NCI-H2107 (cell line): ENCODE measurements at regions not wholly inside any gene's neighbourhood (a gene's known extent, or its start where the extent isn't known, plus 50 kb on each side); places are given as distances from the start of the nearest gene placed in this dataset.
"Not testable (repeated sequence)": the region's sequence is repeated elsewhere in the genome, so short reads cannot be mapped to it uniquely, and the experiment has no call there.

ENCODE experiments used
- DNase-seq: peaks from one replicate; lab custom pipeline; 2025; lab: John Stamatoyannopoulos, UW

DNA sequence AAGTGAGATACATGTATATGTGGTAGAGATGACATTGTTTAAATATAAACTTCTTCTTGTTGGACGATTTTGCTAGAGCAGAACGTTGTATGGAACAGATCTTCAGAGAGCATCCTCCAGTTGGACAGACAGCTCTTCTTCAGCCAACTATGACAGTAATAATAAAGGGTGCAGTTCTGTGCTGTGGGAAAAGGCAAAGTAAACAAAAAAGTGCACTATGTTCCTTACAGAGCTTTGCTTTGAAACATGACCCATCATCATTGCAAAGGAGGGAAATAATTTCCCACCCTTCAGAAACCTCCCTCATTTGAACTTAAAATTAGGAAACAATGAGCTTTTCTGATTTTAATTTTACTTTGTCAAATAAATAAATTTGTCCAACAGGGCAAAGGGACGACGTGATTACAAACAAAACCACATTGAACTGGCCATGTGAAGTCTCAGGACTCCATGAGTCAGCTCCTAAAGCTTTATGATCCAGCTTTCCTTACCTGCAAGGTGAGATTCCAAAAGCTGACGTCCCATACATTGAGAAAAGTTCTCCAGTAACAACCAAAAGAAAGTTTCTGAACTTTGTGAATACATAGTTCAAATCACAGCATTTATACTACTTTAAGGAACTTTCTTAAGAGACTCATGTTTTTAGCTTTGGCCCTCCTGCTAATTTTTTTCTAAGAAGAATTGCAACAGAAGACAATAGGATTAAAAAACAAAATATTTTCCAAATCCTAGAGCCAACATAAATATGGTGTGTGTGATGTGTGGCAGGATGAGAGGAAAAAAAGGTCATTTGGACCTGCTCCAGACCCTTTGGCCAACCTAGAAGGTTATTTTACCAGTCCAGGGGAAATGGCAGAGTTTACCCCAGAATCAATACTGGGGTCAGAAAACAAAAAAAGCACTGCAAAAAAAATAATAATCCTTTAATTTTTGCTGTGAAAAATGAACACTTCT, 565.4 kb upstream of the NRP1 start:
- DNase-seq: no peak

DNA sequence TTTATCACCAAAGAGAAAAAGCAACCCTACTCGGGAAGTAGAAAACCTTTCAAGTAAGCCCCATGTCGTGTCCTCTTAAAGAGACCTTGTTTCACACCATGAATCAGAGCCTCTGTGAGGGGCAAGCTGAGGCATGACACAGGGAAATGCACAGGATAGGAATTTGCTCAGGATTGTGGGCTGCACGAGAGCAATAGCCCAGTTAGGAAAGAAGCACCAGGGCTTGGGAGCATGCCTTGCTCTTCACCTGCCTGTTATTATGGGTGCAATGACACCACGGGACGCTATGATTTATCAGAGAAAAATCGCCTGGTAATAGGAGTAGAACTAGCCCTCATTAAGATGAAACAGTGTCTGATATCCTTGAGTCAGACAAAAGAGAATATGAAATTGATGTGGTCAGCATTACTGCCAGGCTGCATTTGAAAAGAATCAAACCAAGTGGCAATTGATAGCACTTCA, 562.9 kb upstream of the NRP1 start:
- DNase-seq: no peak

DNA sequence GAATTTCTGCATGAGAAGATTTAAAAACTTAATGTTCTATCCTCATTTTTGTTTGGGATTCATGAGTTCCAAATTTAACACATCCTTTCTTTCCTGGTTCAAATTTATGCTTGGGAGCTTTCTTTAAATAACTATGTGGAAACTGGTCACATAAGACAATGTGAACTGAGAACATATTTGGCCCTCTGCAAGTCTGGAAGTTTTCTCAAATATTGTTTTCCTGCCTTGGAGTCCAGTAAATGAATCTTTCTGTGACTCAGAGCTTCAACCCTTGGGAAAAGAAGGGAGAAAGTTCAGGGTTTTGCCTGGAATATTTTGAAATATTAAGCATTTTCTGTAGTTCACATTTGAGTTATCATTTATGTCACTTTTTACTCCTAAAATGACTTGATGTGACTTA, 559.0 kb upstream of the NRP1 start:
- no peak for DNase-seq

DNA sequence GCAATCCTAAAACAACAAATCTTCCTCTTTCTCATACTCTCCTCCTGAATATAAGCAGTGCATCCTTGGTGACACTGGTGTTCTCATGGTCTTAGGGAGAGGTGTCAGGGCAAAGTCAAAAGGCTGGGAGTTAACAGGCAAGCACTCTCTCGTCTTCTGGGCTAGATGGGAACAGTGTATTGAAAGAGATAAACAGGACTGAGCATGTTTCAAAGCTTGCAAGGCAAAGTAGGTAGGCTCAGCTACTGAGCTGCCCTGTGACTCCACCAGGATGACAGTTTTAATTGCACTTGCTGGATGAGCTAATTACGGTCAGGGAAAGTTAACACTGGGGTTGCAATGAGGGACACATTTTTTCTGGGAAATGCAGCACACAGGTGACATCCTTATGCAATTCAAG, 554.9 kb upstream of the NRP1 start:
- no peak for DNase-seq

DNA sequence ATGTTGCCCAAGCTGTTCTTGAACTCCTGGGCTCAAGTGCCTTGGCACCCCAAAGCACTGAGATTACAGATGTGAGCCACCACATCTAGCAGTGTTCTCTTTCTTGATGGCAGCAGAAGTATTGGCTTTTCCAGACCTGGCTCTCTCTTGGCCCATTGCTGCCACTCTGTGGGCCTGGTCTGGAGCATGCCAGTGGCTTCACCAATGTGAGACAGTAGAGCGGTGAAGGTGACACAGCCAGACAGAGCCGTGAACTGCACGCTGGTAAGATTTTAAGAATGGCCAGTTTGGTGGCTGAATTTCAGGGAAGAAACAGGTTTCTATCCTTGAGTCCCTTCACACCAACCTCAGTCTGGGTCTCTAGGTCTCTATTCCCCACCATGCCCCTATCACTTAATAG, 552.7 kb upstream of the NRP1 start:
- no peak for DNase-seq

DNA sequence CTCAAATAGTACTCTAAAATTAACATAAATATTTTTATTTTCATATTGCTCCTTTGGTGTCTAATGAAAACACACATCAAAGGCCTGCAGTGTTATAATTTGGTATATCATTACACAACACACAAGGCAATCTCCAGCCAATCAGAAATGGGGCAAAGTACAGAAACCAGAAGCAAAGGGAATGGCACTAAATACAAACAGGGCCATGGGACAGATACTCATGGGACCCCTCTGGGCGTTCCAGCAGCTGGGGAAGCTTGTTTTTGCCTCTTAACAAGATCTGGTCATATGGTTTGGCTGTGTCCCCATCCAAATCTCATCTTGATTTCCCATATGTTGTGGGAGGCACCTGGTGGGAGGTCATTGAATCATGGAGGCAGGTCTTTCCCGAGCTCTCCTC, 551.8 kb upstream of the NRP1 start:
- no peak for DNase-seq

DNA sequence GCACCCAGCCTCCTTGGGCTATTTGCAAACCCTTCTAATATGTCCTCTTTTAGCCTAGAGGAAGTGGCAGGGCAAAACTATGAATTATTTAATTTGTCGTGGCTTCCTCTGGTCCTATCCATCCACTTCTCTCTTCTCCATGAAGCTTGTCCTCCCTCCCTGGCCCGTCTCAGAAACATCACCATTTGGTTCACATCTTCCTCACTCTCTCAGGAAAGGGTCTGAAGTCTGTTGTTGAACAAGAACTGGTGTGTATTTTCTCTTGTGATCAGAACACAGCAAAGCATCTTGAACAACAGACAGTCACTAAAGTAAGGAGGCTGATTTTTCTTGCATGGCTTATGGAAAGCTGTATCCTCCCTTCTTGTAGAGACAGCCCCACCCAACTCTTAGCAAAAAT, 550.1 kb upstream of the NRP1 start:
- DNase-seq: no peak

DNA sequence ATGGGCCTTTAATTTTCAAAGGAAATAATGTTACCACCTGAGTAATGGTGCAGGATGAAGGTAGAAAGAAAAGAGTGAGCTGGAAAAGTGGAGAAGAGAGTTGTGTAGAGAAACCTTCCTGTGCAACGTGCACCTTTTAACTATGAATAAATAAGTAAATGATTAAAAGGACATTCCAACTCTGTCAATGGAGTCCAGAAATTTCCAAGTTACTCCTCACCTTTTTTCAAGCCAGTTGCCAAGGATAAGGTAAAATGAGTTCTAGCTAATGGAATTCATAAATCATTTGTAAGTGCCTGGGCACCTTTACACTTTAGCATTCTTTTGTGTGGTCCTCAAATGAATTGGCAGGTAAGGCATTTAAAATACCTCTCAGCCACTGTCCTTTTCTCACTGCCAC, 549.4 kb upstream of the NRP1 start:
- no peak for DNase-seq

DNA sequence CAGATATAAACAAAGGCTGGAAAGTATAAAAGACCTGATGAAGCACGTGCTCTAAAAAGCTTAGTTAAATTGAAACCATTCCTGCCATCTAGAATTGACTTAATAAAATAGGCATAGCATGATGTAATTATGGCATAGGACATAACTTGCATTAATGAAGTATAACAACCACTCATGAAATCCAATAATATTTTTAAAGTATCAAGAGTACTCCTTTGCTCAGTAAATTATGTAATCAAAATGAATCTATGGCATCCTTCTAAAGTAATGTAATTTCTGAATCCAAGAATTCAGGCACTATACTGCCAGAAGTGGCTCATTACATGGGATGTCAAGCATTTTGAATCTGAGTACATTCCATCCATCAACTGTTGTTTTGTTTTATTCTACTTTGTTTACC, 548.5 kb upstream of the NRP1 start:
- no peak for DNase-seq

DNA sequence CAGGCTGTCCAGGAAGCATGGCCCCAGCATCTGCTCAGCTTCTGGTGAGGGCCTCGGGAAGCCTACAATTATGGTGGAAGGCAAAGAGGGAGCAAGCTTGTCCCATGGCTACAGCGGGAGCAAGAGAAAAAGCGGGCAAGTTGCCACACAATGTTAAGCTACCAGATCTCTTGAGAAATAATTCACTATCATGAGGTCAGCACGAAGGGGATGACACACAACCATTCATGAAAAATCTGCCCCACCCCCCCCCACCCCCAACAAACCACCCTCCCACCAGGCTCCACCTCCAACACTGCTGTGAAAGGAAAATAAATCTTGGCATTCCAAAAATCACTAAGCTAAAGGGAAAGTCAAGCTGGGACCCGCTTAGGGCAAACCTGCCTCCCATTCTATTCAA, 545.8 kb upstream of the NRP1 start:
- no peak for DNase-seq

DNA sequence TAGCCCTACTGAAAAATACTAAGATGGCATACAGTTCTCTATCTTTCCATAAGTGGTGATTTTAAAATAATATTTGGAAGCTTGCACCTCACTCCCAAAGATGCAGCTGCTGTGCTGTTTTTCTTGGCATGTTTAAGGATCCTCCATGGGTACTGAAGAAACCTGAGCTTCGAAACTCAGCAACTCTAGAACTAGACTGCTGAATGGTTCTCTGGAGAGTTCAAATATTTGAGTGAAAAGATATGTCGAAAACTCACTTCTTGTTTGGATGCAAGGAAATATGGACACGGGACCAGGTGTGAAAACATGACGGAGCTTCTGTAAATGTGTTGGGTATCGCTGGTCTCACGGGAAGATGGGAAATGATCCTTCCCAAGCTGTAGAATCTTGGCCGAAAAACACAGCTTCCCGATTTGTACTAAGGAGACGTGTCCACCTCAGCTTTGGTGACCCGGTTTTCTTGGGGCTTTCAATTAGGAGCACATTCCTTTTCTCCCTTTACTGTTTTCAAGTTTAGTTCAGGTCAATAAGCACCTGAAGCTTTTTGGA, 543.8 kb upstream of the NRP1 start:
- DNase-seq: no peak

DNA sequence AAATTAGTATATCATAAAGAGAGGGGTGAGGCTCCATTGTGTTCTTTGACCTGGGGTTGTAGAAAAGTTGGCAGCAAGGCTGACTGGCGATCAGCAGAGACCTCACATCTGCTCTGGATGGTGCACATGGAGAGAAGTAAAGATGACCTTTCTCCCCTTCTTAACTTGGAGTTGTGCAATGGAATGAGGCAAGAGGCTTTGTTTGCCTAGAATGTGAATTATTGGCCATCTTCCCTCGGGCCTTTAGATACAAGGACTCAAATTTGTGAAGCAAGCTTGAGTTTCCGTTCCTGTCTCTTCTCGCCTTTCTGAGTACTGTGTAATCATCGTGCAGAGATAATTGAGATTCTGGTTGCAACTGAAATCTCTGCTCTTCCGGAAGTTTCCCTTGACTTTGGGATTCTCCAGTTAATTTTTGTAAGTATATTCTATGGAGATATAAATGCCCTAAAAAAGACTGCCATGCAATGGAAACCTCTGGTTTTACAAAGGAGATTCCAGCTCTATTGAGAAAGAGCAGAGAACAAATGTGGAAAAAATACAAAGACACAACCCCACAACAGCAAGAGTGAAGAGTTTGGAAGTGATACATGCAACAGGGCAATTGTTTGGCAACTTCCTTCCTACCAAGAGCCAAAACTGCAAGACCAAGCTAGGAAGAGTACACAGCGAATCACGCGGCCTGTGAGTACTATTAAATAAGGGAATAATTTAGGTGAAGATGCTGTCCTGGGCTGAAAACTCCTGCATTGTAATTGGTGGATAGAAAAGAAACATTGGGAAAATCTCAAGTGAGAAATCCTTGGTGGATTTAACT, 542.3 kb upstream of the NRP1 start:
- DNase-seq: no peak

DNA sequence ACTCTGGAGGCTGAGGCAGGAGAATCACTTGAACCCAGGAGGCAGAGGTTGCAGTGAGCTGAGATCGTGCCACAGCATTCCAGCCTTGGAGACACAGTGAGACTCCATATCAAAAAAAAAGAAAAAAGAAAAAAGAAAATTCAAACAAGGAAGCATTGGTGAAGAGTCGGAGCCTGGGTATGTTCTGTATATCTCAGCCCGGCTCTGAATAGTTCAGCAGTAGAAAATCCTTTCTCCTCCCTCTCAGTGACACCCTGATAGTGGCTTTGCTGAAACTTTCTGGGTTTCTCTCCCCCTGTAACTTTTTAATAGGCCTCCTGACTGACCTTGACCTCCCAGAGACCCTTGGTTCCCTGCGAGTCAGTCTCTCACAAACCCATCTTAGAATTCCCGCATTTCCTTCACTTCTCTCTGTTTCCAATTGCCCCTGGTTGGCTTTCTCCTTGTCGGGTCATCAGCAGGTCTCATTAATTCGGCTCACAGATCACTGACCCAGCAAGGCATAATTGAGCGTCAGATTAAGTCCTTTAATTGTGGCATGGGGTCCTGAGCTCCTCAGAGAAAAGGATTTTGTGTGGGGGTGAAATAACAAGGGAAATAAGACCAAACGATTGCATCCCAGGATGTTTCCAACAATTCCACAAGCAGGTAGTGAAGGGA, 541.6 kb upstream of the NRP1 start:
- DNase-seq: no peak

DNA sequence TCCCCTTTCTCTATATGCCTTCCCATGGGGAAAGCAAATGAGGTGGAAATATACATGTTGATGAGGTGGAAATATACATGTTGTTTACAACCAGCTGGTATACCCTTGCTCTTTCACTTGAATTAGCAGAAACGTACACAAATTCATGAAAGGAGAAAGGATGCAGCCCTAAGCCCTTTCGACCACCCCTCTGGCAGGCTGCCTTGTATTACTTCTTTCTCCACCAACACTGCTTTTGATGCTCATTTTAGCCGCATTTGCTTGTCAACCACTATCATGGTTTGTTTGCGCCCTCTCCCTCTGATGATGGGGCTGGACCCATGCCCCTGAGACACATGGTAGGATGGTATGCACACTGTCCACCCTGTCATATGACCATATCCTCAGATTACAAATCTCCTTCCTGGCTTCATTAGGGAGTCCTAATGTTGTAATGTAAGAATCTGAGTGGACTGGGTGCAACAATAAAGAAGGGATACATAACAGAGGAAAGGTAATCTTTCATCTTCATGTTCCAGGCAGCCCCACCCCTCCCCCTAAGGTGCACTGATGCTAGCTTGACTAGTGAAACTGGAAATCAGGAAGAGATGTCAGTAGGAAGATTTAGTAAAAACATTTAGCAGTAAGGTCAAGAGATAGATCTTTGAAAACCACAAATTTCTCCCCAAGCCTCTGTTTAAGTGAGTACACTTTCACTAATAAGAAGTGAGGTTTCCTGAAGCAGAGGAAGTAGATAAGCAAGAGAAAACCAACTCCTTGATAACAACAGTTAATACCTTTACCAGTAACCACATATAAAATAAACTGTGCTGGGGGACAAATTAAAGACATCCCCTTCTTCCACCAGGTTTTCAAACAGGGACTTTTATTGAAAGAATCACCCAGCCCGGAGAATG, 536.8 kb upstream of the NRP1 start:
- DNase-seq: no peak

DNA sequence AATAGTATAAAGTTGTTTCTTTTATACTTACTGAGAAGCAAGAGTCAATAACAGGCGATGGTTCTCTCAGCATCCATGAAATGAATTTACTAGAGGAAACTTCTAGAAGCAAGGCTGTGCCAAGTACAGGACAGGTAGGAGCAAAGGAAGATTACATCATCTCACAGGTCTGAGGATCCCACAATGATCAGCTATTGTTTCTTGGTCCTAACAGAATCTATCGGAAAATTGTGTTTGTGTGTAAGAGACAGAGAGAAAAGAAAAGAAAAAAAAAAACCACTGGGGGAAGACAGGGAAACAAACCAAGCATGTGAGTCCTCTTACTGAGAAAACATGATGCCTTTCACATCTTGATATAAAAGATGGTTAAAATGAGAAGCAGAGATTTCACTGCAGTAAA, 535.0 kb upstream of the NRP1 start:
- no peak for DNase-seq

DNA sequence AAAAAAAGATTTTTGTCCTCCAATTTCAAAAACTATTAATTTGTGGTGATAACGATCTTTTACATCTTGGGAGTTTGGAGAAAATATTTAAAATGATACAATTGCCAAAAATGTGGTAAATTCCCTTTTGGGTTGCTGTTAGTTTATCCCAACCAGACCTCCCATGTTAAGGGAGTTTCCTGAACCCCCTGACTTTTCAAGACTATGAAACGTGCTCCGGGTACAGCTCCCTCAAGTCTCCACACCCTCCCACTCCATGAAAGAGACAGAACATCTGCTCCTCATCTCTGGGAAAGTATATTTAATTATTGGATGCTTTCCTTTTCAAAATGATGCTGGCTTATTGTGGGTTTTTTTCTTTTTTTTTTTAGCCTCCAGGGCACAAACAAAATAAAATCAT, 534.6 kb upstream of the NRP1 start:
- no peak for DNase-seq

DNA sequence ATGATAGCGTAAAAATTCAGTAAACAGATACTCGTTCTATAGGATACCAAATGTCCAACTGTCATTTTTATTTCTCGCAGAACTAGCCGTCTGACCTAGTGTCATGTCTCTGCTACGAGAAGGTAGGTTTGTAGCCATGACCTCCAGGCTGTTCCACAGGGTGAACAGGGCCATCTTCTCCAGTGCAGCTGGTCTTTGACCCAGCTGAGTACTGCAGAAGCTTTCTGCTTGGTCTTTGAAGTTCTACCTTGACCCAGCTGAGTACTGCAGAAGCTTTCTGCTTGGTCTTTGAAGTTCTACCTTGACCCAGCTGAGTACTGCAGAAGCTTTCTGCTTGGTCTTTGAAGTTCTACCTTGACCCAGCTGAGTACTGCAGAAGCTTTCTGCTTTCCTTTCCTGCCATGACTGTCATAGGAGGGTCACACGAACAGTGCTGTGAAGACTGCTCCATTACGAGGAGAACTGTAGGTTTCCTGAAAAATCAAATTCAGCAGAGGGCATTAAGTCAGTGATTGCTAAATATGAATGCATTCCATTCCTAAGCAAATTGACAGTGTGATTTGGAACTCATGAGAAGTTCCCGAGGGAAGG, 532.8 kb upstream of the NRP1 start:
- DNase-seq: not testable (repeated sequence)

DNA sequence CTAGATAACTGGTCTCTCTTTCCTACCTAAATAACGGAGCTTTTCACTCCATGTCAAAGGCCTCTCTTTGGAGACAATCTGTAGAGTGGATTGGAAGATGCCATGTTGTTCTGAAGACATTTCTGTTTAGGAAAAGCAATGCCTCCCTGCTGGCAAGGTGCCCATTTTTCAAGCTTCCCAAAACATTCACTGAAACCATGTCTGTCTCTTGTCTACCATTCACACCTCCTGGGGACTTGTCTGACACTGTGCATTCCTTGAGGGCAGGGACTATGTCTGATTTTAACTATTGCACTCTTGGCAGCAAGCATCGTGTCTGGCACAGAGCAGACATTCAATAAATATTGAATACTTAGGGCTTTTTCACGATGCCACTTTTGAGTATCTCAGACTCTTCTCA, 528.9 kb upstream of the NRP1 start:
- DNase-seq: no peak

DNA sequence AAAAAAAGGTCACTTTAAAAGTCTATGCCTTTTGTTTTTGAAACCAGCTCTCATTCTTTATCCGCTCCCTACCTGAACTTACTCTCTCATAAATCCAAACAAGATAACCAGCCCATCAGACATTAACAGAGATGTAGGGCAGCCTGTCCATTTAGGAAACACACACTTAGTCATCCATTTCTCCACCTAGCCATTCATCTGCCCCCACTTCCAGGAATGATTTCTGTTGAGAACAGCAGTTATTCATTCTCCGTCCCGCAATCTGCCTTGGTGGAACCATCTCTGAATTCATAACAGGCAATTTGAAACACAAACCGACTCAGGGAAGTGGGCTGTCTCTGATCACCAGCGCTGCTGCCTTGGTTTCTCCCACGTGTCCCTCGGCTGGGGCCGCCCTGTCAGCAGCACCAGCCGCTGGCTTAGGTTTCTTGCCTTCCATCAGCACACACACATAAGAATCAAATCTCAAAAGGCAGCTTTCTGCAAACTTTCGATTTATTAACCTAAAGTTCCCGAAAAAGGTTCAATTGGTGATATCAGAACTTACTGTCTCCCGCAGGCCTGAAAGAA, 528.2 kb upstream of the NRP1 start:
- DNase-seq: no peak

DNA sequence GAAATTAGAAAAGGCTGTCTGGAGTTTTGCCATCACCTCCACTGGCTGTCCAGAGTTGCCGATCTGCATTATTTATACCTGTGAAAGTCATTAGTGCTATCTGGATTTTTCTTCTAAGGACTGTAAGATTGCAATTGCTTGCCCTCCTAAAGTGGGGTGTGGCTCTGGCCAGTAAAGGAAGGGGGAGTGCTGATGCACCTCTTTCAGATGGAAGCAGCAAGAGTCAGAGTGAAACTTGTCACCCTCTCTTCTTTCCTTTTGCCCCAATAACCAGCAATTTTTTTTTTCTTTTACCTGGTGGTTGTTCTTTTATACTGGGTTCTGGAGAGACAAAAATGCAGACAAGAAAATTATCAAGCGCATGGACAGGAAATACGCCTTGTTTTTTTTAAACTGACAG, 527.4 kb upstream of the NRP1 start:
- DNase-seq: no peak
